NOMO-1 treated with DMSO at 0.1 percent for 48 hours (cell line): ENCODE measurements at regions not wholly inside any gene's neighbourhood (a gene's known extent, or its start where the extent isn't known, plus 50 kb on each side); places are given as distances from the start of the nearest gene placed in this dataset.
"Not testable (repeated sequence)": the region's sequence is repeated elsewhere in the genome, so short reads cannot be mapped to it uniquely, and the experiment has no call there.

Source experiments
- DNase-seq: peaks from one replicate; lab custom pipeline; 2025; ENCODE audit not compliant: unreplicated experiment; lab: John Stamatoyannopoulos, UW

DNA sequence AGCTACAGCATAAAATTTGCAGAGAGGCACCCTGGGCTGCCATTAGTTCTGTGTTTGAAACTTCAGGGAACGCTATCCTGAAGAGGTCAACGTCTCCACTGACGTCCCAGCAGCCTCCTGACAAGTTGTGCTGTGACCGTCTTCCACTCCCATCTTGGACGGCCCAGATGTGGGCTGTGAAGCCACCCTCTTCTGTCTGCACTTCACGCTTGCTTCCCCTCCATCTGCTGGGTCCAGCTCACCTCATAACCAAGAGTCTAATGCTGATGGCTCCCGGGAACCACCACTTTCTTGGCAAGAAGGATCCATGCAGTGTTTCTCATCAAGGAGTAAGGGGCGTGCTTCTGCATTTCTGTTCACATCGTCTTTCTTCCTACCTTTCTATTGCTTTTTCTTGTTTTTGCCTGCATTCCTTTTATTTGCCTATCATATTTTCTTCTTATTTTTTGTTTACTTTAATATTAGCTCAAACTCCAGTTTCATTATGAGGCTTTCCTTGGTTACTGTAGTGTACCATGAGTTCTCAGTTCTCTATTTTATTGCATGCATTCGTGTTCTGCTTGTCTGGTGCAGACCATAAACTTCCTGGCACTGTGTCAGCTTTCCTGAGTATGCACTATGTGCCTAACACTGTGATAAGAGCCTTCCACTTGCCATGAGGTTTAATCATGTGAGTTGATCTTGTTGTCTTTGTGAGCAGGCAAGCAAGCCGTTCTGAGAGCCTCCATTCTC lies 631.8 kb upstream of the RAB6C start:
- DNase-seq: no peak

DNA sequence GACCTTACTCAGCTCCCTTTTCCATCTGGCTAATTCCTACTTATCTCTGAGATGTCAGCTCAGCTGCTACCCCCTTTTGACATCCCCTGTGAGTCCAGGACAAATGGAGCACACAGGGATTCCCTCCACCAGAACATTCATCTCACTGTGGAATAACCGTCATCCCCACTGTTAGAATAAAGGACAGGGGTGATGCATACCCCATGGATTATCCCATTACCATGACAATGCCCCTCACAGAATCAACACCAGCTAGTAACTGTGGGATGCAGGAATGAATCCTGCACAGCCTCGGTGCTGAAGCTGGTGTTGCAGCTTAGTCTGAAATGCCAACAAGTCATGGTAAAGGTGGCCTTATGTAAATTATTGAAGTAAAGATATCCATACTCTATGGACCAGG lies 624.8 kb upstream of the RAB6C start:
- no peak for DNase-seq

GRCh38 chr2:129361688-129362087 lies 617.8 kb upstream of the RAB6C start:
- no peak for DNase-seq

- DNase-seq: no peak
These were observed 613.2 kb upstream of the RAB6C start for GRCh38 chr2:129366263-129366662.

DNA sequence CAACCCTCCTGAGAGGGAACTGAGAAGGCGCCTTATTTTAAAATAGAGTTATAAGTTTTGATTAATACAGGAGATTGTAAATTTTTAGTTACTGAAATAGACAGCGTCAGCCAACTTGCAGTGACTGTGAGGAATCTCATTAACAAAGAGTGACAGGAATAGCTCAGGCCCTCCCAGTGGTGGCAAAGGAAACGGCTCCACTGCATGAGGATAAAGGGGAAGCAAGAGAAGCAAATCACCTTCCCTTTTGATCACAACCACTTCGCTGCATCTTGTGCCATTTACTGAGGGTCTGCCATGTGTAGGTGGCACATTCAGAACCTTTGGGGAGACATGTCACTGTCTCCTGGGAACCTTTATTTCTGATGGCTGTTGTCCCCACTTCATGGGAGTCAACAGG lies 612.4 kb upstream of the RAB6C start:
- DNase-seq: no peak

GRCh38 chr2:129369437-129369836 lies 610.0 kb upstream of the RAB6C start:
- no peak for DNase-seq

DNA sequence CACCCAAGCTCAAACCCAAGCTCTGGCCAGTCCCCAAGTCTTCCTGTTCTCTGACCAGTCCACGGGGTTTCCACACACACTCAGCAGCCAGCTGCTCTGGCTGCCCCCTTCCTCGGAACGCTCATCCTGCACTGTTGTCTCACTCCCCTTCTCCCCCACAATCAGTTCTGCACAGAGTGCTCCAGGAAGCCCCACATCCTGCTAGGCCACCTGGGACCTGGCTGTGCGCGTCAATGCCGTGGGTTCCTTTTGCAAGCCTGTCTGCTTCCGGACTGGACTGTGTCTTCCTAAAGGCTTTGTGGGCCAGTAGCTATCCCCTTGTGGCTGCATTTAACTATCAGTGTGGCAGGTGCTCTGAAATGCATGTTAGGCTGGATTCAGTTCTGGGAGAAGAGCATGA lies 605.0 kb upstream of the RAB6C start:
- DNase-seq: no peak

- DNase-seq: no peak
These were observed 603.6 kb upstream of the RAB6C start for GRCh38 chr2:129375632-129376425.

- no peak for DNase-seq
These were observed 602.9 kb upstream of the RAB6C start for GRCh38 chr2:129376426-129377077.

DNA sequence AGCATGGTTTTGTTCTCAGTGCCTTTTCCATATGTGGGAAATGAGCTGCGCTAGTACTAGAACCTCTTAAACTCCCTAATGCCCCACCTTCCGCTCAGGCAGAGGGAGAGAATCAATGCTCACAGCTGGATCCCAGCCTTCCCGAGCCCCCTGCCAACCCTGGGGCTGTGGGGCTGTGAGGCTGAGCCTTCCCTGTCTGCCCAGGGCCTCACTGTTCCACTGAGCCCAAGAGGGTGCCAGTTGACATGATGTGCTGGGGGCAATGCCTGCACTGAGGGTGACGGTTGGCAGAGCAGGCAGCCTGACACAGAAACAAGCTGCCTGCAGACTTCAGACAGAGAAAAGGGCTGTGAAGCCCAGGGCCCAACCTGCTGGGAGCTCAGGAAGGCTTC lies 602.4 kb upstream of the RAB6C start:
- no peak for DNase-seq

- no peak for DNase-seq
These were observed 601.3 kb upstream of the RAB6C start for GRCh38 chr2:129378186-129378585.

DNA sequence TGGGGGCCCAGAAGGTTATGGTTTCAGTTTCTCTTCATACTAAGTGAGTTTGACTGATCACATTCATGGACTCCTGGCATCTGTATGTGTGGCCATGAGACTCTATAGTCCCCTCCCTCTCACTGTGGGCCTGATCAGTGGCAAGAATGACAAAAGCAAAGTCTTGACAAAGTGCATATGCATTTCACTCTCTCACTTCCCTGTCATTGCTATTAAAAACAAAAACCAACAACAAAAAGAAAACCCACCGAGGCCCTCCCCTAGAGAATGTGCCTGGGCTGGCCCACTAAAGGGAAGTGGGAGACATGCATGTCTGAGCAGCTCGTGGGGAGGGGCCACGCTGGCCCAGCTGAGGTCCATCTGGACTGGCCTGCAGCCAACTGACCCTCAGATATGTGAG lies 600.1 kb upstream of the RAB6C start:
- no peak for DNase-seq

- DNase-seq: no peak
These were observed 597.7 kb upstream of the RAB6C start for GRCh38 chr2:129381789-129382188.

DNA sequence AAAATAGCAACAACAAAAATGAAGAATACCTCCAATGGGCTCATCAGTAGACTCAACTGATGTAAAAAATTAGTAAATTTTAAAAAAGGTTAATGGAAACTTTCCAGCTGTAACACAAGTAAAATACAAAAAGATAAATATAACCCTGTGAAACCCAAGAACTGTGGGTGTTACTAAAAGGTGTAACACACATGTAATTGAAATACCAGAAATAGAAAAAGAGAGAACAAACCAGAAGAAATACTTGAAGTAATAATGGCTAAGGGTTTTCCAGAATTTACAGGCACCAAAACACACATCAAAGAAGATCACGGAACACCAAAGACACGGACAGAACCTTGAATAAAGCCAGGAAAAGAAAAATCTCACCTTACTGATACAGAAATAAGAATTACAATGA lies 590.6 kb upstream of the RAB6C start:
- no peak for DNase-seq

GRCh38 chr2:129393816-129394215 lies 585.6 kb upstream of the RAB6C start:
- no peak for DNase-seq

DNA sequence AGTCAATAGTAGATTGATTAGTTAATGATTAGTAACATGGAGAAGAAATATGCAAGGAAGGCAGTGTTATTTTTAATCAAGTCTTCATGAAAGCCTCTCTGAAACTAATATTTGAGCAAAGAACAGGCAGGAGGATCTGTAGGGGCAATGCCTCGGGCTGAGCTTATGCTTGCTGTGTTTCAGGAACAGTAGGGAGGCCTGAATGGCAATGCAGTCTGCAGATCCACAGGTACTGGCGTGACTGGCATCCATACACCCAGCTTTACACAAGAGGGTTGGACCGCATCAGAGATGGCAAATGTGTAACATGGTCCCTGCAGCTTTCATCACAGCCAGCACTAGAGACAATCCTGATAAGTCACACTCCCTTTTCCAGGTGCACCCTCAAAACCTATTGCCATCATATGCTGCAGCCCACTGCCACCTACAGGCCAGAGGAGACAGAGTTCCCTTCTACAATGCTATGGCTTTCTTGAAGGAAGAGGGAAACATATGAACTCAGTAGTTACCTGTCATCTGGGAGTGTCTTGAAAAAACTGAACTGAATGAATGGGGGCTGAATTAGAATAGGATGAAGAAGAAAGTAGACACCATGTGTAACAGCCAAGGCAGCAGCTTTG lies 582.4 kb upstream of the RAB6C start:
- DNase-seq: peak; percentile 28

GRCh38 chr2:129400826-129401225 lies 578.6 kb upstream of the RAB6C start:
- DNase-seq: no peak

- DNase-seq: no peak
These were observed 577.4 kb upstream of the RAB6C start for GRCh38 chr2:129402076-129402475.

- no peak for DNase-seq
These were observed 575.3 kb upstream of the RAB6C start for GRCh38 chr2:129404000-129404685.

DNA sequence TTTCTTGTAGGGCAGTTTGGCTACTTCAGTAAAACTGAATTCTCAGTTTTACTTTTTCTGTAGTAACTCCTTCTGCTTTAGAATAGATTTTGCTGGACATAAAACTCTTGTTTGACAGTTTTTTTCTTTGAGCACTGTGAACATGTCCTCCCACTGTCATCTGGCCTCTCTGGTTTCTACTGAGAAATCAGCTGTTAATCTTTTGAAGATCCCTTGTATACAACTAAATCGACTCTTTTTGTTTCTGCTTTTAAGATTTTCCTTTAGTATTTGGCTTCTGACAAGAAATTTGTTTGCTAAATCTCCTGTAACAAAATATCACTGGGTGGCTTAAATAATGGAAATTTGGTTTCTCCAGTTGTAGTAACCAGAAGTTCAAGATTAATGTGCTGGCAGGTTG lies 570.9 kb upstream of the RAB6C start:
- no peak for DNase-seq

DNA sequence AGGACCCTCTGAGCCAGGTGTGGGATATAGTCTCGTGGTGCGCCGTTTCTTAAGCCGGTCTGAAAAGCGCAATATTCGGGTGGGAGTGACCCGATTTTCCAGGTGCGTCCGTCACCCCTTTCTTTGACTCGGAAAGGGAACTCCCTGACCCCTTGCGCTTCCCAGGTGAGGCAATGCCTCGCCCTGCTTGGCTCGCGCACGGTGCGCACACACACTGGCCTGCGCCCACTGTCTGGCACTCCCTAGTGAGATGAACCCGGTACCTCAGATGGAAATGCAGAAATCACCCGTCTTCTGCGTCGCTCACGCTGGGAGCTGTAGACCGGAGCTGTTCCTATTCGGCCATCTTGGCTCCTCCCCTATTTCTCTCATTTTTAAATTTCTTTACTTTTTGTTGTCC lies 562.4 kb upstream of the RAB6C start:
- DNase-seq: not testable (repeated sequence)
